Transverse colon (tissue), 4 donors: ENCODE measurements at regions not wholly inside any gene's neighbourhood (a gene's known extent, or its start where the extent isn't known, plus 50 kb on each side); places are given as distances from the start of the nearest gene placed in this dataset.

Source experiments
- DNase-seq: peaks from one replicate; pipeline ENCODE4 v3.0.0-alpha.2; 2019
- H3K27ac ChIP-seq, 4 donors: fragments of 200-600 bp; sonication (generic); 2 replicates each; pipeline ENCODE4 v1.5.1; 2016 to 2018; ENCODE audit warnings: inconsistent platforms in 4 of 4
- H3K27me3 ChIP-seq: fragments of 200-600 bp; sonication (generic); 2 replicates; pipeline ENCODE4 v1.5.1; 2017; ENCODE audit warnings: inconsistent platforms
- H3K36me3 ChIP-seq, 4 donors: fragments of 200-600 bp; sonication (generic); 2 replicates each; pipeline ENCODE4 v1.5.1; 2017 to 2019; ENCODE audit warnings: inconsistent platforms in 4 of 4
- H3K4me1 ChIP-seq, 4 donors: fragments of 200-600 bp; sonication (generic); 2 replicates each; pipeline ENCODE4 v1.5.1; 2017 to 2020; ENCODE audit warnings: inconsistent platforms in 4 of 4
- H3K4me3 ChIP-seq, 4 donors: fragments of 200-600 bp; sonication (generic); 1 replicate in 1 of 4; 2 replicates in 3 of 4; pipeline versions ENCODE4 v1.5.1 to v1.6.1; 2017 to 2019; ENCODE audit warnings: inconsistent platforms in 4 of 4
- H3K9me3 ChIP-seq, 2 donors: fragments of 200-600 bp; sonication (generic); 2 replicates each; pipeline ENCODE4 v1.5.1; 2017 to 2019; ENCODE audit warnings: inconsistent platforms in 2 of 2
- EP300 ChIP-seq: sonication (generic); formaldehyde crosslinking; IDR thresholded peaks from one replicate; pipeline ENCODE4 v1.6.1; 2017; ENCODE audit warnings: antibody characterized with exemption, low read depth
- POLR2A ChIP-seq: fragments of 450-650 bp; IDR thresholded peaks from one replicate; pipeline ENCODE4 v1.6.1; 2016; ENCODE audit warnings: antibody characterized with exemption, mild to moderate bottlenecking, moderate library complexity
- POLR2AphosphoS5 ChIP-seq, 3 donors: sonication (generic); formaldehyde crosslinking; IDR thresholded peaks; one replicate each; pipeline ENCODE4 v1.6.1; 2016; ENCODE audit warnings: antibody characterized with exemption in 3 of 3
- WGBS, 2 donors: methylation state at CpG; one replicate each; pipeline ENCODE4 v1.1.5; 2018; ENCODE audit warnings: low coverage in 1 of 2; 5-methylcytosine and 5-hydroxymethylcytosine counted together
- in situ Hi-C, 4 donors: fragments of 200-750 bp; cut with MboI; loops; one replicate each; pipeline versions ENCODE4 v1.15.0 to v1.15.1; 2017; ENCODE audit warnings: low sequenced_read_pairs in 3 of 4, low pct_ligation_motif_present in 1 of 4, low pct_unique_long_range_greater_than_20kb in 1 of 4
- intact Hi-C: fragments of 100-400 bp; cut with DNase I; formaldehyde crosslinking; loops from one replicate; pipeline ENCODE4 v1.15.1; 2023; ENCODE audit warnings: low total_unique reads
- TF ChIP-seq, protein P1 (sequence below), 5 experiments: fragments of 200-600 bp in 3 of 5; fragments of 450-650 bp in 2 of 5; sonication (generic) in 3 of 5; IDR thresholded peaks; 1 replicate in 2 of 5; 2 replicates in 3 of 5; pipeline ENCODE4 v1.5.1; 2016 to 2017; ENCODE audit warnings: antibody characterized with exemption in 5 of 5, inconsistent platforms in 3 of 5, mild to moderate bottlenecking in 2 of 5, moderate library complexity in 1 of 5

DNA sequence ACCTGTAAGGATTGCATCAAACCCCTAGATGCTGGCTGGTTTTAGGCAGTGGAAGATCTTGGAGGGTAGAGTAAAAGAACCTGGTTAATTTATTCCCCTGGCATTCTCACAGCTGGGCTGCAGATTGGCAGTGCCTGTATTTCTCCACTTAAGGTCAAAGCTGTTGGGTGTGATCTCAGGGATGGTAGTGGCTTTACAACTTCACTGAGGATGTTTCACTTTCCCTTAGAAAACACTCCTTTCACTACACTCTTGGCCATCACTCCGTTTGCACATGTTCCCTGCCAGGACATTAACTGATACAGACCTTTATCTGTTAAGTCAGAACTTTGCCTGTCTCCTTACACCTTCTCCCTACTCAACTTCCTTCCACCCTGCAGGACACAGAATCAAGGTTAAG lies 779.1 kb upstream of the SEMA6D start:
- intact Hi-C loops, result no loop called here
- Histone ChIP-seq H3K36me3 (no peaks in the 10 kb centered on the region), H3K27me3 (no peaks in the 10 kb centered on the region), H3K4me3 (no peak overlapping the region), H3K27ac (no peak overlapping the region), H3K4me1 (no peaks in the 10 kb centered on the region), H3K9me3 (no peaks in the 10 kb centered on the region)
- DNase-seq, result no peak
- WGBS, 2 donors, result 25 to 80% methylated on average over 1 of the region's 1 CpG
- in situ Hi-C loops, result no loop called here
- TF ChIP-seq POLR2A (no peak), POLR2AphosphoS5 (IDR thresholded peaks at IDR 0.05) (no peak), EP300 (no peak)
- TF ChIP-seq, protein P1, sequence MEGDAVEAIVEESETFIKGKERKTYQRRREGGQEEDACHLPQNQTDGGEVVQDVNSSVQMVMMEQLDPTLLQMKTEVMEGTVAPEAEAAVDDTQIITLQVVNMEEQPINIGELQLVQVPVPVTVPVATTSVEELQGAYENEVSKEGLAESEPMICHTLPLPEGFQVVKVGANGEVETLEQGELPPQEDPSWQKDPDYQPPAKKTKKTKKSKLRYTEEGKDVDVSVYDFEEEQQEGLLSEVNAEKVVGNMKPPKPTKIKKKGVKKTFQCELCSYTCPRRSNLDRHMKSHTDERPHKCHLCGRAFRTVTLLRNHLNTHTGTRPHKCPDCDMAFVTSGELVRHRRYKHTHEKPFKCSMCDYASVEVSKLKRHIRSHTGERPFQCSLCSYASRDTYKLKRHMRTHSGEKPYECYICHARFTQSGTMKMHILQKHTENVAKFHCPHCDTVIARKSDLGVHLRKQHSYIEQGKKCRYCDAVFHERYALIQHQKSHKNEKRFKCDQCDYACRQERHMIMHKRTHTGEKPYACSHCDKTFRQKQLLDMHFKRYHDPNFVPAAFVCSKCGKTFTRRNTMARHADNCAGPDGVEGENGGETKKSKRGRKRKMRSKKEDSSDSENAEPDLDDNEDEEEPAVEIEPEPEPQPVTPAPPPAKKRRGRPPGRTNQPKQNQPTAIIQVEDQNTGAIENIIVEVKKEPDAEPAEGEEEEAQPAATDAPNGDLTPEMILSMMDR (IDR thresholded peaks at IDR 0.05), result no peak

DNA sequence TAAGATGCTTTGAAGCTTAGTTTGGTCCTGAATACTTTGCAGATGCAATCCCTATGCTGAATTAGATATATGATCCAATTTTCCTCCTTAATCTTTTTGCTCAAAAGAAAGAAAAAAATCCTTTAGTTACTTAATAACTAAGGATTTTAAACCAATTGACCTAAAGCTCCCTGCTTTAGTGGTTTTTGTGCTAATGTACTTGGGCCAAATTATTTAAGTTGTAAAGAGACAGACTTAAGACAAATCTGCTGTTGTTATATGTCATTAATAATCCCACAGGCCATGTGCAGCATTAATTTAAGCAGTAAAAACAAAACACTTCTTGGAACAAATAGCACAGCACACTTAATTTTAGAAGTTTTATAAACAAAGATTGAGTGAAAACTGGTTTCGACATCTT lies 776.1 kb upstream of the SEMA6D start:
- in situ Hi-C loops, result no loop called here
- no peaks in the 10 kb centered on the region for H3K36me3 ChIP-seq
- no peaks in the 10 kb centered on the region for H3K4me1 ChIP-seq
- 67% methylated on average over 1 of the region's 1 CpG for WGBS, 2 donors
- no peaks in the 10 kb centered on the region for H3K9me3 ChIP-seq
- no peak for TF ChIP-seq POLR2AphosphoS5 (IDR thresholded peaks at IDR 0.05)
- TF ChIP-seq EP300, result no peak
- TF ChIP-seq, protein P1 (IDR thresholded peaks at IDR 0.05), result no peak
- no peak for TF ChIP-seq POLR2A
- no peak for DNase-seq
- no peak overlapping the region for H3K27ac ChIP-seq
- intact Hi-C loops, result no loop called here
- H3K27me3 ChIP-seq, result no peaks in the 10 kb centered on the region
- no peak overlapping the region for H3K4me3 ChIP-seq

DNA sequence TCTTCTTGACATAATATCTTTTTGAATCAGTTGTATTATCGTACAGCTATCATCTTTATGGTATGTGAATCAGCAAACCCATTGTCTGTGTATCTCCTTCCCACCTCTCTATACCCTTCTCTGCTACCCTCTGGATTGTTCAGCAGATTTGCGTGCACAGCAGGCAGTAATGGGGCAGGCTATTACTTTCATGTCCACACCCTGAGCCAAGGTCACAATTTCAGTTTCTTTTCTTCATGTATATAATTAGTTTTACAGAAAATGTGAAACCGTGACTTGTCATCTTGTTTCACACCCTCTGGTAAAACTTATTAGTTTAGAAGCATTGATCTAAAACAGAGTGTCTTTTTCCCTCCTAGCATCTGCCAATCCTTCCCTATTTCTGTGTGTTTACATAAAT lies 770.4 kb upstream of the SEMA6D start:
- Histone ChIP-seq H3K27ac (no peak overlapping the region), H3K4me3 (no peak overlapping the region), H3K27me3 (no peaks in the 10 kb centered on the region), H3K36me3 (no peaks in the 10 kb centered on the region), H3K4me1 (no peaks in the 10 kb centered on the region), H3K9me3 (no peaks in the 10 kb centered on the region)
- in situ Hi-C loops, result no loop called here
- intact Hi-C loops, result no loop called here
- whole genome bisulfite sequencing, 2 donors, result 65 to 84% methylated on average over 3 of the region's 3 CpGs
- TF ChIP-seq, protein P1 (IDR thresholded peaks at IDR 0.05), result no peak
- TF ChIP-seq POLR2A, result no peak
- DNase-seq, result no peak

DNA sequence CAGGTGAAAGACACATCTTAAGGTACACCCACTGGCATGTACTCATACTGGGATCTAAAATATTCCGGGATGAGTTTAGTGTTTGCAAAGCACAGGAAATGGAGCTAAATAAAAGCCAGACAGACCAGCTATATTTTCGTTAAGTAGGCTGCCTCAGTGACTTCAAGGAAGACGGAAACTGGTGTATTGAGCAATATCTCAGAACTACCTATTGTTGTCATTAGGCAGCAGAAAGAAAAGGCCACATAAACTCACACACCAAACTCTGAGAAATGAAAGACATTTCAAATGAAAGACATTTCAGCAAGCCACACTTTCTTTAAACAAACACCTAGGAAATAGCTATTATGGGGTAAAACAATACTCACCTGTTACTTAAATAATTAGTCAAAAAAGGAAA lies 761.7 kb upstream of the SEMA6D start:
- H3K27ac ChIP-seq, result no peak overlapping the region
- H3K4me3 ChIP-seq, result no peak overlapping the region
- H3K9me3 ChIP-seq, result no peaks in the 10 kb centered on the region
- H3K27me3 ChIP-seq, result no peaks in the 10 kb centered on the region
- in situ Hi-C loops (no loop called here), intact Hi-C loops (no loop called here)
- TF ChIP-seq POLR2AphosphoS5 (IDR thresholded peaks at IDR 0.05) (no peak), POLR2A (no peak), EP300 (no peak)
- TF ChIP-seq, protein P1 (IDR thresholded peaks at IDR 0.05), result no peak
- no peaks in the 10 kb centered on the region for H3K36me3 ChIP-seq
- DNase-seq, result no peak
- WGBS, 2 donors, result 51 to 66% methylated on average over 3 of the region's 3 CpGs
- H3K4me1 ChIP-seq, result no peaks in the 10 kb centered on the region
